ENCODE measurements at regions not wholly inside any gene's neighbourhood (a gene's known extent, or its start where the extent isn't known, plus 50 kb on each side); places are given as distances from the start of the nearest gene placed in this dataset.

- H3K4me3 ChIP-seq (replicated peaks in 1 of 4; ENCODE audit: control extremely low read depth in 1 of 4, insufficient read depth in 1 of 4, low read depth in 3 of 4, low read length in 4 of 4), result no peak overlapping the region
- DNase-seq (ENCODE audit: low read depth in 2 of 2), result no peak
- no peak overlapping the region for H3K9ac ChIP-seq (ENCODE audit: insufficient read depth, low read length)
- no peaks in the 10 kb centered on the region for H3K4me1 ChIP-seq (ENCODE audit: control insufficient read depth, extremely low read depth, insufficient read depth, low read length)
- TF ChIP-seq CTCF (conservative IDR thresholded peaks at IDR 0.05 in 1 of 2, IDR thresholded peaks at IDR 0.05 in 1 of 2; ENCODE audit: low read depth in 1 of 2, low read length in 2 of 2) (no peak), EZH2 (IDR thresholded peaks at IDR 0.05; ENCODE audit: low read length, missing control alignments) (no peak)
- H3K9me3 ChIP-seq (ENCODE audit: control insufficient read depth, insufficient read depth, low read depth, low read length), result no peaks in the 10 kb centered on the region
- H3K27ac ChIP-seq (ENCODE audit: insufficient read depth, low read length), result no peak overlapping the region
- H4K20me1 ChIP-seq (ENCODE audit: control insufficient read depth, extremely low read depth, insufficient read depth, low read length), result no peaks in the 10 kb centered on the region
- H3K27me3 ChIP-seq (ENCODE audit: control insufficient read depth, insufficient read depth, low read length), result no peaks in the 10 kb centered on the region
- H3K79me2 ChIP-seq (ENCODE audit: control insufficient read depth, insufficient read depth, low read length), result no peaks in the 10 kb centered on the region
- H3K4me2 ChIP-seq (ENCODE audit: extremely low read depth, insufficient read depth, low read length), result no peak overlapping the region
- H3K36me3 ChIP-seq (ENCODE audit: control insufficient read depth, insufficient read depth, low read length), result no peaks in the 10 kb centered on the region
- no peak overlapping the region for H2AFZ ChIP-seq (ENCODE audit: low read length)
These were observed 257.1 kb upstream of the EEF2KMT start for GRCh38 chr16:5354645-5355044.

GRCh38 chr16:5349670-5350517 is 252.3 kb upstream of the EEF2KMT start:
- DNase-seq (ENCODE audit: low read depth in 2 of 2), result peak in 1 of 2 donors; percentile 3
- no peaks in the 10 kb centered on the region for H3K9me3 ChIP-seq (ENCODE audit: control insufficient read depth, insufficient read depth, low read depth, low read length)
- H3K27me3 ChIP-seq (ENCODE audit: control insufficient read depth, insufficient read depth, low read length), result no peaks in the 10 kb centered on the region
- H3K36me3 ChIP-seq (ENCODE audit: control insufficient read depth, insufficient read depth, low read length), result no peaks in the 10 kb centered on the region
- TF ChIP-seq CTCF (conservative IDR thresholded peaks at IDR 0.05 in 1 of 2, IDR thresholded peaks at IDR 0.05 in 1 of 2; ENCODE audit: low read depth in 1 of 2, low read length in 2 of 2) (no peak), EZH2 (IDR thresholded peaks at IDR 0.05; ENCODE audit: low read length, missing control alignments) (no peak)
- H3K9ac ChIP-seq (ENCODE audit: insufficient read depth, low read length), result no peak overlapping the region
- no peak overlapping the region for H3K4me3 ChIP-seq (replicated peaks in 1 of 4; ENCODE audit: control extremely low read depth in 1 of 4, insufficient read depth in 1 of 4, low read depth in 3 of 4, low read length in 4 of 4)
- no peak overlapping the region for H3K27ac ChIP-seq (ENCODE audit: insufficient read depth, low read length)
- no peaks in the 10 kb centered on the region for H4K20me1 ChIP-seq (ENCODE audit: control insufficient read depth, extremely low read depth, insufficient read depth, low read length)
- H3K4me2 ChIP-seq (ENCODE audit: extremely low read depth, insufficient read depth, low read length), result no peak overlapping the region
- no peak overlapping the region for H2AFZ ChIP-seq (ENCODE audit: low read length)
- H3K4me1 ChIP-seq (ENCODE audit: control insufficient read depth, extremely low read depth, insufficient read depth, low read length), result no peaks in the 10 kb centered on the region
- H3K79me2 ChIP-seq (ENCODE audit: control insufficient read depth, insufficient read depth, low read length), result no peaks in the 10 kb centered on the region

GRCh38 chr16:5349101-5349500 is 251.5 kb upstream of the EEF2KMT start:
- Histone ChIP-seq H3K4me1 (ENCODE audit: control insufficient read depth, extremely low read depth, insufficient read depth, low read length) (no peaks in the 10 kb centered on the region), H3K4me2 (ENCODE audit: extremely low read depth, insufficient read depth, low read length) (no peak overlapping the region), H3K79me2 (ENCODE audit: control insufficient read depth, insufficient read depth, low read length) (no peaks in the 10 kb centered on the region), H2AFZ (ENCODE audit: low read length) (no peak overlapping the region), H3K27ac (ENCODE audit: insufficient read depth, low read length) (no peak overlapping the region), H4K20me1 (ENCODE audit: control insufficient read depth, extremely low read depth, insufficient read depth, low read length) (no peaks in the 10 kb centered on the region), H3K9me3 (ENCODE audit: control insufficient read depth, insufficient read depth, low read depth, low read length) (no peaks in the 10 kb centered on the region), H3K36me3 (ENCODE audit: control insufficient read depth, insufficient read depth, low read length) (no peaks in the 10 kb centered on the region), H3K4me3 (replicated peaks in 1 of 4; ENCODE audit: control extremely low read depth in 1 of 4, insufficient read depth in 1 of 4, low read depth in 3 of 4, low read length in 4 of 4) (no peak overlapping the region), H3K27me3 (ENCODE audit: control insufficient read depth, insufficient read depth, low read length) (no peaks in the 10 kb centered on the region), H3K9ac (ENCODE audit: insufficient read depth, low read length) (no peak overlapping the region)
- TF ChIP-seq CTCF (conservative IDR thresholded peaks at IDR 0.05 in 1 of 2, IDR thresholded peaks at IDR 0.05 in 1 of 2; ENCODE audit: low read depth in 1 of 2, low read length in 2 of 2), result no peak
- TF ChIP-seq EZH2 (IDR thresholded peaks at IDR 0.05; ENCODE audit: low read length, missing control alignments), result no peak
- DNase-seq (ENCODE audit: low read depth in 2 of 2), result no peak

Measured in fibroblast of lung (primary cell).